ENCODE measurements at regions not wholly inside any gene's neighbourhood (a gene's known extent, or its start where the extent isn't known, plus 50 kb on each side); places are given as distances from the start of the nearest gene placed in this dataset.

DNA sequence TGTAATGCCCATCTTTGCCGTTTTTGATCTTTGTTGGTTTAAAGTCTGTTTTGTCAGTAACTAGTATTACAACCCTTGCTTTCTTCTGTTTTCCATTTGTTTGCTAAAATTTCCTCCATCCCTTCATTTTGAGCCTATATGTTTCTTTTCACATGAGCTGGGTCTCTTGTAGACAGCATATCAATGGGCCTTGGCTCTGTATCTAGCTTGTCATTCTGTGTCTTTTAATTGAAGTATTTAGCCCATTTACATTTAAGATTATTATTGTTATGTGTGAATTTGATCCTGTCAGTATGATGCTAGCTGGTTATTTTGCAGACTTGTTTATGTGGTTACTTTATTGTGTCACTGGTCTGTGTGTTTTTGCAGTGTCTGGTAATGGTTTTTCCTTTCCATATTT, 913.2 kb downstream of the TRHDE start:
- TF ChIP-seq, protein P1, sequence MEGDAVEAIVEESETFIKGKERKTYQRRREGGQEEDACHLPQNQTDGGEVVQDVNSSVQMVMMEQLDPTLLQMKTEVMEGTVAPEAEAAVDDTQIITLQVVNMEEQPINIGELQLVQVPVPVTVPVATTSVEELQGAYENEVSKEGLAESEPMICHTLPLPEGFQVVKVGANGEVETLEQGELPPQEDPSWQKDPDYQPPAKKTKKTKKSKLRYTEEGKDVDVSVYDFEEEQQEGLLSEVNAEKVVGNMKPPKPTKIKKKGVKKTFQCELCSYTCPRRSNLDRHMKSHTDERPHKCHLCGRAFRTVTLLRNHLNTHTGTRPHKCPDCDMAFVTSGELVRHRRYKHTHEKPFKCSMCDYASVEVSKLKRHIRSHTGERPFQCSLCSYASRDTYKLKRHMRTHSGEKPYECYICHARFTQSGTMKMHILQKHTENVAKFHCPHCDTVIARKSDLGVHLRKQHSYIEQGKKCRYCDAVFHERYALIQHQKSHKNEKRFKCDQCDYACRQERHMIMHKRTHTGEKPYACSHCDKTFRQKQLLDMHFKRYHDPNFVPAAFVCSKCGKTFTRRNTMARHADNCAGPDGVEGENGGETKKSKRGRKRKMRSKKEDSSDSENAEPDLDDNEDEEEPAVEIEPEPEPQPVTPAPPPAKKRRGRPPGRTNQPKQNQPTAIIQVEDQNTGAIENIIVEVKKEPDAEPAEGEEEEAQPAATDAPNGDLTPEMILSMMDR (IDR thresholded peaks at IDR 0.05), result no peak
- no peak for TF ChIP-seq POLR2A (IDR thresholded peaks at IDR 0.05)
- no peak for TF ChIP-seq EP300 (IDR thresholded peaks at IDR 0.05)

Data from tibial nerve (tissue), 4 donors.